ENCODE measurements at regions not wholly inside any gene's neighbourhood (a gene's known extent, or its start where the extent isn't known, plus 50 kb on each side); places are given as distances from the start of the nearest gene placed in this dataset.
"Not testable (repeated sequence)": the region's sequence is repeated elsewhere in the genome, so short reads cannot be mapped to it uniquely, and the experiment has no call there.

DNA sequence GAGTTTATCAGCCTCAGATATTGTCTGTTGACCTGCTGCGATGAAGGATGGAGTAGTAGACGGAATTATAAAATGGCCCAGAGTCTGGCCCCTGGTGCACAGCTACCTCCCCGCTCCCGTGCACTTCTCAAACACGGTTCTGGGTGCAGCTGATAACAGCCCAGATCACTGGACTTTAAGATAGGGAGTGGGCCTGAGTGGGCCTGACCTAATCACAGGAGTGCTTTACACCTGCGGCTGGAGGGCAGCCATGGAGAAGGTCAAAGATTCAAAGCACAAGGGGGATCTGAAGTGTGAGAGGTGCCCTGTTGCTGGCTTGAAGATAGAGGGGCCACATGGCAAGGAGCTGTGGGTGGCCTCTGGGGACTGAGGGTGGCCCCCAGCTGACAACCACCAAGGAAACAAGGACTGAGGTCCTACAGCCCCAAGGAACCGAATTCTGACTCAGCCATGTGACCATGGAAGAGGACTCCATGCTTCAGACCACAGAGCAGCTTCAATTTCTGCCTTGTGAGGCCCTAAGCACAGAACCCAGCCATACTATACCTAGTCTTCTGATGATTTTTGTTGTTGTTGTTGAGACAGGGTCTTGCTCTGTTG is 113.4 kb downstream of the ZNF664 start:
- intact Hi-C loops (cut with micrococcal nuclease), result no loop called here
- no peak overlapping the region for H3K4me3 Mint-ChIP-seq
- no peaks in the 10 kb centered on the region for H3K27me3 Mint-ChIP-seq
- CTCF ChIA-PET, result no interaction called here
- DNase-seq, result no peak
- POLR2A ChIA-PET, result no interaction called here
- no peaks in the 10 kb centered on the region for H3K4me1 Mint-ChIP-seq
- TF ChIP-seq, protein P1, sequence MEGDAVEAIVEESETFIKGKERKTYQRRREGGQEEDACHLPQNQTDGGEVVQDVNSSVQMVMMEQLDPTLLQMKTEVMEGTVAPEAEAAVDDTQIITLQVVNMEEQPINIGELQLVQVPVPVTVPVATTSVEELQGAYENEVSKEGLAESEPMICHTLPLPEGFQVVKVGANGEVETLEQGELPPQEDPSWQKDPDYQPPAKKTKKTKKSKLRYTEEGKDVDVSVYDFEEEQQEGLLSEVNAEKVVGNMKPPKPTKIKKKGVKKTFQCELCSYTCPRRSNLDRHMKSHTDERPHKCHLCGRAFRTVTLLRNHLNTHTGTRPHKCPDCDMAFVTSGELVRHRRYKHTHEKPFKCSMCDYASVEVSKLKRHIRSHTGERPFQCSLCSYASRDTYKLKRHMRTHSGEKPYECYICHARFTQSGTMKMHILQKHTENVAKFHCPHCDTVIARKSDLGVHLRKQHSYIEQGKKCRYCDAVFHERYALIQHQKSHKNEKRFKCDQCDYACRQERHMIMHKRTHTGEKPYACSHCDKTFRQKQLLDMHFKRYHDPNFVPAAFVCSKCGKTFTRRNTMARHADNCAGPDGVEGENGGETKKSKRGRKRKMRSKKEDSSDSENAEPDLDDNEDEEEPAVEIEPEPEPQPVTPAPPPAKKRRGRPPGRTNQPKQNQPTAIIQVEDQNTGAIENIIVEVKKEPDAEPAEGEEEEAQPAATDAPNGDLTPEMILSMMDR (IDR thresholded peaks at IDR 0.05), result no peak
- no peak overlapping the region for H3K27ac Mint-ChIP-seq
- no peaks in the 10 kb centered on the region for H3K36me3 Mint-ChIP-seq (ENCODE audit: low read depth)
- no peaks in the 10 kb centered on the region for H3K9me3 Mint-ChIP-seq
- ATAC-seq (ENCODE audit: low read depth), result no peak

GRCh38 chr12:124087266-124088051 is 114.4 kb downstream of the ZNF664 start:
- H3K36me3 Mint-ChIP-seq (ENCODE audit: low read depth), result no peaks in the 10 kb centered on the region
- POLR2A ChIA-PET, result no interaction called here
- TF ChIP-seq, protein P1 (IDR thresholded peaks at IDR 0.05), result no peak
- DNase-seq (no peak), ATAC-seq (ENCODE audit: low read depth) (no peak)
- no peak overlapping the region for H3K4me3 Mint-ChIP-seq
- H3K9me3 Mint-ChIP-seq, result no peaks in the 10 kb centered on the region
- H3K27me3 Mint-ChIP-seq, result no peaks in the 10 kb centered on the region
- no peak overlapping the region for H3K27ac Mint-ChIP-seq
- H3K4me1 Mint-ChIP-seq, result no peaks in the 10 kb centered on the region
- intact Hi-C loops (cut with micrococcal nuclease), result no loop called here
- CTCF ChIA-PET, result no interaction called here

DNA sequence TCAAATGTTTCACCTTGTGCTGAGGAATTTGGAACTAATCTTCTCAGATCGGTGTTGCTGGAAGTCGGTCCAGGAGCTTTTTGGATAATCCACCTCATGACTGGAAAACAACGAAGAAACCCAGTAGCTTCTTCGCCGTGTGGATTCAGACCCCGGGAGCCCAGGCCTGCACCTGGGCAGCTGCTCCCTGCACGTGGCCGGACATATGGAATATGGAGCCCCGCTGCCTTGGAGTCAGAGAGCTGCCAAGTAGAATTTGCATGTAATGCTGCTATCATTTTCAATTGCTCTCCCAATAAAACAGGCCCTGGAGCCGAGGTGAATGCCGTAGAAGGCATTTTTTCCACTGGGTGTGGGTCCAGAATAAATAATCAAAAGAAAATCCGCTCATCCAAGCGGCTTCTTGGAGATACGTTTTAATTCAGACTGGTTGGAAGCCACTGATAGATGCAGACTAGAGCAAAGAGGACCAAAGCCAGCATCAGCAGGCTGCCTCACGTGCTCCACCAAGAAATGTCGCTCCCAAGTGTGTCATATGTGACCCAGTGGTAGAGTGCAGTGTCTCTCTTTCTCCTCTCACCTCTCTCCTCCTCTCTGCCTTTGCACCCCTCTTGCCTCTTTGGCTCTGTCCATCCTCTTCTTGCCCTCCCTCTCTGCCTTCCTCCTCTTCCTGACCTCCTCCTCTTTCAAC is 115.3 kb downstream of the ZNF664 start:
- H3K4me3 Mint-ChIP-seq, result no peak overlapping the region
- ChIA-PET POLR2A (no interaction called here), CTCF (no interaction called here)
- no peak overlapping the region for H3K27ac Mint-ChIP-seq
- H3K9me3 Mint-ChIP-seq, result no peaks in the 10 kb centered on the region
- ATAC-seq (ENCODE audit: low read depth), result no peak
- no peaks in the 10 kb centered on the region for H3K4me1 Mint-ChIP-seq
- intact Hi-C loops (cut with micrococcal nuclease), result no loop called here
- TF ChIP-seq, protein P1 (IDR thresholded peaks at IDR 0.05), result no peak
- no peaks in the 10 kb centered on the region for H3K27me3 Mint-ChIP-seq
- no peak for DNase-seq
- H3K36me3 Mint-ChIP-seq (ENCODE audit: low read depth), result no peaks in the 10 kb centered on the region

- intact Hi-C loops (cut with micrococcal nuclease); H3K27me3 Mint-ChIP-seq; H3K9me3 Mint-ChIP-seq; ATAC-seq (ENCODE audit: low read depth); H3K27ac Mint-ChIP-seq; H3K4me1 Mint-ChIP-seq; H3K36me3 Mint-ChIP-seq (ENCODE audit: low read depth); DNase-seq; H3K4me3 Mint-ChIP-seq; POLR2A ChIA-PET; CTCF ChIA-PET: not testable (repeated sequence)
Observed at GRCh38 chr12:124089181-124089914, 116.3 kb downstream of the ZNF664 start.

- no peak overlapping the region for H3K27ac Mint-ChIP-seq
- POLR2A ChIA-PET, result no interaction called here
- no peaks in the 10 kb centered on the region for H3K27me3 Mint-ChIP-seq
- H3K4me3 Mint-ChIP-seq, result no peak overlapping the region
- CTCF ChIA-PET, result no interaction called here
- DNase-seq (no peak), ATAC-seq (ENCODE audit: low read depth) (no peak)
- no peaks in the 10 kb centered on the region for H3K4me1 Mint-ChIP-seq
- intact Hi-C loops (cut with micrococcal nuclease), result no loop called here
- H3K9me3 Mint-ChIP-seq, result no peaks in the 10 kb centered on the region
- H3K36me3 Mint-ChIP-seq (ENCODE audit: low read depth), result no peaks in the 10 kb centered on the region
- TF ChIP-seq, protein P1 (IDR thresholded peaks at IDR 0.05), result no peak
Observed at GRCh38 chr12:124091835-124092234, 118.8 kb downstream of the ZNF664 start.

- POLR2A ChIA-PET; intact Hi-C loops (cut with micrococcal nuclease); ATAC-seq (ENCODE audit: low read depth); H3K4me3 Mint-ChIP-seq; CTCF ChIA-PET; H3K27me3 Mint-ChIP-seq; H3K4me1 Mint-ChIP-seq; H3K27ac Mint-ChIP-seq; DNase-seq; H3K9me3 Mint-ChIP-seq; H3K36me3 Mint-ChIP-seq (ENCODE audit: low read depth): not testable (repeated sequence)
Observed at GRCh38 chr12:124092532-124092931, 119.5 kb downstream of the ZNF664 start.

Data from activated B cell treated with CpG ODN at 0.5 μM for 24 hours (primary cell).